Nephron (organoid): ENCODE measurements at regions not wholly inside any gene's neighbourhood (a gene's known extent, or its start where the extent isn't known, plus 50 kb on each side); places are given as distances from the start of the nearest gene placed in this dataset.

Source experiments
- H3K27ac Mint-ChIP-seq, 3 experiments: 2 replicates each; pipeline ENCODE4 v1.8.0; 2020; ENCODE audit warnings: mixed read lengths in 3 of 3, mild to moderate bottlenecking in 2 of 3, moderate library complexity in 1 of 3
- H3K27me3 Mint-ChIP-seq: 2 replicates; pipeline ENCODE4 v1.8.0; 2021; ENCODE audit warnings: low read depth, mild to moderate bottlenecking, moderate library complexity, mixed read lengths
- H3K36me3 Mint-ChIP-seq: 2 replicates; pipeline ENCODE4 v1.8.0; 2020; ENCODE audit warnings: low read depth, mixed read lengths
- H3K4me1 Mint-ChIP-seq: 2 replicates; pipeline ENCODE4 v1.8.0; 2020; ENCODE audit warnings: mixed read lengths
- H3K4me3 Mint-ChIP-seq, 3 experiments: 2 replicates each; pipeline ENCODE4 v1.8.0; 2020; ENCODE audit warnings: mild to moderate bottlenecking in 3 of 3, mixed read lengths in 3 of 3, moderate library complexity in 2 of 3
- H3K9me3 Mint-ChIP-seq: 2 replicates; pipeline ENCODE4 v1.8.0; 2020; ENCODE audit warnings: mixed read lengths
- TF ChIP-seq, protein P1 (sequence below), 3 experiments: fragments of 200-600 bp; sonication (generic); IDR thresholded peaks; one replicate each; pipeline ENCODE4 v1.5.0; 2021; ENCODE audit warnings: antibody characterized with exemption in 3 of 3; ENCODE audit not compliant: unreplicated experiment in 3 of 3

DNA sequence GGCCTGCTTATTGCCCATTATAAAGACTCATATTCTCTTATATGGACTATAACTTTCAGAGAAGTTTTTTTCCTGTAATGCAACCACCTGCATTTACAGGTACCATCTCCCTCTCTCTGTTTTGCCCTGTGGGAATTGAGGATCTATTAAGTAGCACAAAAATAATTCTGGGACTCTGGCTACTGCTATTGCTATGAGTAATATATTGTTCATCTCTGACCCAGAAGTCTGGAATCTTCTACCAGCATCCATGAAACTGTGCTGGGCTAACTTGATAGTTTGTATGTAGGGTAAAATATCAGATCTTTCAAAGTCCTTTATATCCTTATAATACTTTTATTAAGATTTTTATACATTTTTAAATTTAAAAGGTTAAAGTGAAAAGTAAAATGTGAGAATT, 607.2 kb downstream of the EFNA5 start:
- Mint-ChIP-seq H3K9me3 (no peaks in the 10 kb centered on the region), H3K4me1 (peaks cover 13% of the 10 kb centered on the region), H3K27ac (no peak overlapping the region), H3K36me3 (no peaks in the 10 kb centered on the region), H3K27me3 (no peaks in the 10 kb centered on the region), H3K4me3 (no peak overlapping the region)
- TF ChIP-seq, protein P1, sequence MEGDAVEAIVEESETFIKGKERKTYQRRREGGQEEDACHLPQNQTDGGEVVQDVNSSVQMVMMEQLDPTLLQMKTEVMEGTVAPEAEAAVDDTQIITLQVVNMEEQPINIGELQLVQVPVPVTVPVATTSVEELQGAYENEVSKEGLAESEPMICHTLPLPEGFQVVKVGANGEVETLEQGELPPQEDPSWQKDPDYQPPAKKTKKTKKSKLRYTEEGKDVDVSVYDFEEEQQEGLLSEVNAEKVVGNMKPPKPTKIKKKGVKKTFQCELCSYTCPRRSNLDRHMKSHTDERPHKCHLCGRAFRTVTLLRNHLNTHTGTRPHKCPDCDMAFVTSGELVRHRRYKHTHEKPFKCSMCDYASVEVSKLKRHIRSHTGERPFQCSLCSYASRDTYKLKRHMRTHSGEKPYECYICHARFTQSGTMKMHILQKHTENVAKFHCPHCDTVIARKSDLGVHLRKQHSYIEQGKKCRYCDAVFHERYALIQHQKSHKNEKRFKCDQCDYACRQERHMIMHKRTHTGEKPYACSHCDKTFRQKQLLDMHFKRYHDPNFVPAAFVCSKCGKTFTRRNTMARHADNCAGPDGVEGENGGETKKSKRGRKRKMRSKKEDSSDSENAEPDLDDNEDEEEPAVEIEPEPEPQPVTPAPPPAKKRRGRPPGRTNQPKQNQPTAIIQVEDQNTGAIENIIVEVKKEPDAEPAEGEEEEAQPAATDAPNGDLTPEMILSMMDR (IDR thresholded peaks at IDR 0.05; ENCODE audit: unreplicated experiment in 3 of 3), result no peak

DNA sequence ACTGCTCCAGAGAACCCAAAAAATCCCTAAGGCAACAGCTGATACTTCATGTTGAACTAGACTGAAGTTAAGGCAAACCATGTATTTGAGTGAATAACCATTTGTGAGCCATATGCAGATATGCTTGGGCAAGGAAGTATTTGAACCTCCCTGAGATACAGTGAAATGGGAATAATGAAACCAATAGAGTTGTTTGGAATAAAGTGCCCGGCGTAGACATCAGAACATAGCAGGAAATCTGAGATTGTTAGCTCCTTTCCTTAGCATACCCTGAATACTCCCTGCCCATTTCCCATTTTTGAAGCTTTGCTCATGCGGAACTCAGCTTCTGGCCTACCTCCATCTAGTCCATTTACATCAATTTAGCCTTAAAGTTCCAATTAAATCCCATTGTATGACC, 611.9 kb downstream of the EFNA5 start:
- H3K27me3 Mint-ChIP-seq, result no peaks in the 10 kb centered on the region
- H3K9me3 Mint-ChIP-seq, result no peaks in the 10 kb centered on the region
- TF ChIP-seq, protein P1 (IDR thresholded peaks at IDR 0.05; ENCODE audit: unreplicated experiment in 3 of 3), result no peak
- H3K27ac Mint-ChIP-seq, result no peak overlapping the region
- no peak overlapping the region for H3K4me3 Mint-ChIP-seq
- H3K4me1 Mint-ChIP-seq, result peaks cover 13% of the 10 kb centered on the region
- H3K36me3 Mint-ChIP-seq, result no peaks in the 10 kb centered on the region

DNA sequence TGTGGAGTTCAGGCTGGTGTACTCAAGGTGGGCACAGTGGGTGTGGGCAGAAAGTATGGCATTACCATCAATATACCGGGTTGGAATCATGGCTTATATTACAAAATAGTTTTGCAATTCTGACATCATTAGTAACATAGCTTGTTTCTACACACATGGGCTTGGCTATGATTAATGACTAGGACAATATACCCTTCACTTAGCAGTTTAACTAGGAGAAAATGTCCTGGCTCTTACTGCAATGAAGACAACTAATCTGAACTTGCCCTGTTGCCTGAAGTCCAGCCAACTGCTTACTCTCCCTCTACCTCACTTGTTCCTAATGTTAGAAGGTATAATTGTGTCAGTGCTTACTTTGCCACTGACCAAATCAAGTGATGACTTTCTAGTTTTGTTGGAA, 612.5 kb downstream of the EFNA5 start:
- H3K4me1 Mint-ChIP-seq, result peaks cover 13% of the 10 kb centered on the region
- H3K27me3 Mint-ChIP-seq, result no peaks in the 10 kb centered on the region
- no peak overlapping the region for H3K4me3 Mint-ChIP-seq
- no peaks in the 10 kb centered on the region for H3K9me3 Mint-ChIP-seq
- no peak overlapping the region for H3K27ac Mint-ChIP-seq
- TF ChIP-seq, protein P1 (IDR thresholded peaks at IDR 0.05; ENCODE audit: unreplicated experiment in 3 of 3), result no peak
- no peaks in the 10 kb centered on the region for H3K36me3 Mint-ChIP-seq

DNA sequence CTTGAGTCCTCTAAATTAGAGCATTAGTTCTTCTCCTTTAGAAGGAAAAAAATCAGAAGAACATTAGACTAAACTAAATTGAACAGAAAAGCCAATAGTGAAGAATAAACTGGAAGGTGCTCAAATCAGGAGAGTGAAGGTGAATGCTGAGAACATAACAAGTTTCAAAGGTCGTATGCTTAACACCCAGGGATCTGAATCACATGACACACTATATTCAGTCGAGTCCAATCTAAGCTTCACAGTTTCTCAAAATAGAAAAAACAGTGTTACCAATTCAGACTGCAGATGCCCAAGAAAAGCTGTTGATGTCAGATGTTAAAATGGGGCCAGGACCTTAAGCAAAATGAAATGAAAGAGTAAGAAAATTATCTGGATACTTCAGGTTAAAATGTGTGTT, 614.5 kb downstream of the EFNA5 start:
- Mint-ChIP-seq H3K27ac (no peak overlapping the region), H3K36me3 (no peaks in the 10 kb centered on the region), H3K4me3 (no peak overlapping the region), H3K4me1 (peaks cover 12% of the 10 kb centered on the region), H3K27me3 (no peaks in the 10 kb centered on the region), H3K9me3 (peaks cover 2% of the 10 kb centered on the region)
- TF ChIP-seq, protein P1 (IDR thresholded peaks at IDR 0.05; ENCODE audit: unreplicated experiment in 3 of 3), result no peak

DNA sequence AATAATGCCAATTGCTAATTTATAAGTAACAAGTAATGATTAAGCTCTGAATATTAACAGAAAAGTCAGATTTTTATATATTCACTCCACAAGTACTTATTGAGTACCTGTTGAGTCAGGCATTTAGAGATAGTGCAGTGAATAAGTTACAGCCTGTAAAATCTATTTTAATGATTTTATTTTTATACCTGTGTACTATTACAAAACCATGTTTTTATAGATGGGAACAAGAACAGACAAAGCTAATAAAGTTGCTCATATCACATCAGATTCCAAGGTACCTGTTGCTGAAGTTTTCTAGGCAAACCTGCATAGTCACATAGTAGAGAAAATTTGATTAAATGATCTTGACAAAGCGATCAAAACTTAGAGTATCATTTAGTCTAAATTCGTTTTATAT, 623.7 kb downstream of the EFNA5 start:
- H3K4me1 Mint-ChIP-seq, result no peaks in the 10 kb centered on the region
- peaks cover 7% of the 10 kb centered on the region for H3K9me3 Mint-ChIP-seq
- TF ChIP-seq, protein P1 (IDR thresholded peaks at IDR 0.05; ENCODE audit: unreplicated experiment in 3 of 3), result no peak
- H3K4me3 Mint-ChIP-seq, result no peak overlapping the region
- H3K27me3 Mint-ChIP-seq, result peaks cover 3% of the 10 kb centered on the region
- no peak overlapping the region for H3K27ac Mint-ChIP-seq
- H3K36me3 Mint-ChIP-seq, result peaks cover 3% of the 10 kb centered on the region

DNA sequence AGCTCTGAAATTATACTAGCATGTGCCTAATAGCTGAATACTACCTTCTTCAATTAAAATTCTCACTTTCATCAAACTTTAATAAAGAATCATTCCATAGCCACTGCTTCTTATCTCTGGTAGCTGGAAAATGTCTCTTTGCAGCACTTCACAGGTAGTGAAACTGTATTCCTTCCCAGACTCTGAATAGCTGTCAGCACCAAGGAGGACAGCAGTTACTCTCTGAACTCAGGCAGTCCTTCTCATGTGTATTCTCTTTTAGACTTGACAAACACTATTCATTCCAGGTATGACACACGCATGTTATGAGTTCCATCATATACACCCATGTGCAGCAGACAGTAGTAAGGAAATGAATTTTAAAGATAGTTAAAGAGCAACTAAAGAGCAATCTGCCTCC, 627.1 kb downstream of the EFNA5 start:
- no peak overlapping the region for H3K27ac Mint-ChIP-seq
- H3K9me3 Mint-ChIP-seq, result no peaks in the 10 kb centered on the region
- H3K27me3 Mint-ChIP-seq, result no peaks in the 10 kb centered on the region
- TF ChIP-seq, protein P1 (IDR thresholded peaks at IDR 0.05; ENCODE audit: unreplicated experiment in 3 of 3), result no peak
- H3K4me1 Mint-ChIP-seq, result no peaks in the 10 kb centered on the region
- no peak overlapping the region for H3K4me3 Mint-ChIP-seq
- H3K36me3 Mint-ChIP-seq, result no peaks in the 10 kb centered on the region
